BLaER1 treated with 17β-estradiol and CSF1 and Interleukin-3, amounts not matched to agents 10 nM and 100 nM (cell line): ENCODE measurements at regions not wholly inside any gene's neighbourhood (a gene's known extent, or its start where the extent isn't known, plus 50 kb on each side); places are given as distances from the start of the nearest gene placed in this dataset.

ENCODE experiments used
- H3K27ac ChIP-seq, 11 experiments: shearing (Covaris generic); formaldehyde crosslinking; 2 replicates each; pipeline ENCODE4 v1.8.1; 2022
- H3K27me3 ChIP-seq, 11 experiments: shearing (Covaris generic); formaldehyde crosslinking; 2 replicates each; pipeline ENCODE4 v1.8.1; 2022
- H3K36me3 ChIP-seq, 11 experiments: shearing (Covaris generic); formaldehyde crosslinking; 2 replicates each; pipeline ENCODE4 v1.8.1; 2022
- H3K4me1 ChIP-seq, 10 experiments: shearing (Covaris generic); formaldehyde crosslinking; 2 replicates each; pipeline ENCODE4 v1.8.1; 2022
- H3K4me2 ChIP-seq, 11 experiments: shearing (Covaris generic); formaldehyde crosslinking; 2 replicates each; pipeline ENCODE4 v1.8.1; 2022
- H3K4me3 ChIP-seq, 10 experiments: shearing (Covaris generic); formaldehyde crosslinking; 2 replicates each; pipeline ENCODE4 v1.8.1; 2022
- H3K9ac ChIP-seq, 11 experiments: shearing (Covaris generic); formaldehyde crosslinking; 2 replicates each; pipeline ENCODE4 v1.8.1; 2022
- H3K9me3 ChIP-seq, 11 experiments: shearing (Covaris generic); formaldehyde crosslinking; replicated peaks in 1 of 11; 2 replicates each; pipeline ENCODE4 v1.8.1; 2022
- H4K20me1 ChIP-seq, 11 experiments: shearing (Covaris generic); formaldehyde crosslinking; 2 replicates each; pipeline ENCODE4 v1.8.1; 2022
- Cebpa-rat ChIP-seq, 11 experiments: shearing (Covaris generic); IDR thresholded peaks; 2 replicates each; pipeline ENCODE4 v1.8.1; 2022

- Histone ChIP-seq H3K4me1 (no peaks in the 10 kb centered on the region), H4K20me1 (no peaks in the 10 kb centered on the region), H3K9me3 (0 out of 22 replicates have a peak, but pooled peaks cover 0 to 4% (median 0%) of the 10 kb centered on the region in 11 experiments), H3K36me3 (no peaks in the 10 kb centered on the region), H3K27me3 (no peaks in the 10 kb centered on the region), H3K4me3 (no peak overlapping the region), H3K4me2 (no peak overlapping the region), H3K9ac (no peak overlapping the region), H3K27ac (no peak overlapping the region)
- TF ChIP-seq Cebpa-rat (IDR thresholded peaks at IDR 0.05) = no peak
These were observed 132.5 kb downstream of the RWDD3 start for GRCh38 chr1:95366498-95366897.

DNA sequence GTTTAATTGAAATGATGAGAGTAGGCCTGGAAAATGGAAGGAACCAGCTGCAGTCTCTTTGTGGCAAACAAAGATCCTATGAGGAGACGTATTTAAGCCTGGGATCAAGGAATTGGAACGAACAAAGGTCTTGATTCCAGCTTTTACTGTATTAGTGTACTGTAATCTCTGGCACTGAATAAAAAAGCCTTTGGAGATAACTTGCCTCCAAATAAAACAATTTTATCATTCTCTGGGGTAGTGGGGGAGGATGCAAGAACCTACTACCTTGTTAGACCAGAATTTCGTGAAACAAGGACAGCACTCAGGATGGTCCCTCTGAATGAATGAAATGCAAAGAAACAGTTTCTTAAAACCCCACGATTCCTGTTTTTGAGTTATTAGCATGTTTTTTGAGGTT lies 134.2 kb downstream of the RWDD3 start:
- Histone ChIP-seq H3K9me3 (0 out of 22 replicates have a peak, but pooled peaks cover 0 to 4% (median 0%) of the 10 kb centered on the region in 11 experiments), H3K4me1 (no peaks in the 10 kb centered on the region), H3K27me3 (no peaks in the 10 kb centered on the region), H3K27ac (no peak overlapping the region), H3K36me3 (no peaks in the 10 kb centered on the region), H3K9ac (no peak overlapping the region), H4K20me1 (no peaks in the 10 kb centered on the region), H3K4me2 (no peak overlapping the region), H3K4me3 (no peak overlapping the region)
- no peak for TF ChIP-seq Cebpa-rat (IDR thresholded peaks at IDR 0.05)

GRCh38 chr1:95369985-95370690 lies 136.1 kb downstream of the RWDD3 start:
- TF ChIP-seq Cebpa-rat (IDR thresholded peaks at IDR 0.05) = no peak
- Histone ChIP-seq H3K4me1 (no peaks in the 10 kb centered on the region), H3K36me3 (no peaks in the 10 kb centered on the region), H3K27ac (no peak overlapping the region), H3K9me3 (0 out of 22 replicates have a peak, but pooled peaks cover 0 to 4% (median 0%) of the 10 kb centered on the region in 11 experiments), H3K27me3 (no peaks in the 10 kb centered on the region), H3K9ac (no peak overlapping the region), H3K4me3 (no peak overlapping the region), H4K20me1 (no peaks in the 10 kb centered on the region), H3K4me2 (no peak overlapping the region)

DNA sequence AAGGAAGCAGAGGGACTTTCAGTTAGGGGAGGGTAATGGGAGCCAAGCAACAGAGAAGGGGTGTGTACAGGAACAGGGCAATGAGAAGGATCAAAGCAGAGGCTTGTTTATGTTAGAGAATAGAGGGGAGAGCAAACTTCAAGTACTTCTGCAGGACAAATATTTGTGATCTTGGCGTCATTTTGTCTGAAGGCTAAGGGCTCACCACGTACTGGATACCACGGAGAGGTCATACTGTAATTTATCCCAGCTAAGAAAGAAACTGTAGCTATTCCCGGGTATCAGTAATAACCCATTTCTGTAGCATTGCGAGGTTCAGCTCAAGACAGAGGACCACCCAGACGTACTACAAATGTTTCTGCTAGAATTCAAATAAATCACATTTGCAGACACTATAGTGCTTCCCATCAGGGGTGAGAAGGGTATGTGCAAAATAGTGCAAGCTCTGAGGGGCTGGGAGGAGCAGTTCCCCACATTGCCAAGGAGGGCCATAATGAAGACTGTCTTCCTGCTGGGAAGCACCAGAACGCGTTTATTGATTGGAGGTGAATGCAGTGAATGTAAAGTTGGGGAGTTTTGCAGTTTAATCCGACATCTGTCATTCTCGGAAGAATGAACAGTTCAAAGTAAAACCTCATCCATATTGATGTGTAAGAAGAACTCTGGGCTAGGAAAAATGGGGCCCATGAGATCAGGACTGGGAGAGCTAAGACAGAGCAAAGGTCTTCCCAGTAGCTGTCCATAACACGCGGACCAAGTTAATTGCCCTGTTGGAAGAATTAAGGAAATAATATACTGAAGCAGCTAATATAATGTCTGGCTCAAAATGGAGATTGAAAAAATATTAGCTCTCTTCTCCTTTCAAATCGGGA lies 136.9 kb downstream of the RWDD3 start:
- no peaks in the 10 kb centered on the region for H4K20me1 ChIP-seq
- no peak overlapping the region for H3K4me2 ChIP-seq
- no peak for TF ChIP-seq Cebpa-rat (IDR thresholded peaks at IDR 0.05)
- H3K36me3 ChIP-seq = no peaks in the 10 kb centered on the region
- H3K4me1 ChIP-seq = no peaks in the 10 kb centered on the region
- H3K27ac ChIP-seq = no peak overlapping the region
- 0 out of 22 replicates have a peak, but pooled peaks cover 0 to under 1% (median 0%) of the 10 kb centered on the region in 11 experiments for H3K9me3 ChIP-seq
- H3K9ac ChIP-seq = no peak overlapping the region
- no peaks in the 10 kb centered on the region for H3K27me3 ChIP-seq
- H3K4me3 ChIP-seq = no peak overlapping the region

GRCh38 chr1:95371666-95372282 lies 137.8 kb downstream of the RWDD3 start:
- Histone ChIP-seq H3K27ac (no peak overlapping the region), H3K4me2 (no peak overlapping the region), H3K9ac (no peak overlapping the region), H4K20me1 (no peaks in the 10 kb centered on the region), H3K9me3 (no peaks in the 10 kb centered on the region), H3K4me3 (no peak overlapping the region), H3K4me1 (no peaks in the 10 kb centered on the region), H3K27me3 (no peaks in the 10 kb centered on the region), H3K36me3 (no peaks in the 10 kb centered on the region)
- TF ChIP-seq Cebpa-rat (IDR thresholded peaks at IDR 0.05) = no peak

GRCh38 chr1:95375174-95375573 lies 141.2 kb downstream of the RWDD3 start:
- no peak for TF ChIP-seq Cebpa-rat (IDR thresholded peaks at IDR 0.05)
- no peaks in the 10 kb centered on the region for H3K9me3 ChIP-seq
- H3K9ac ChIP-seq = no peak overlapping the region
- no peaks in the 10 kb centered on the region for H3K27me3 ChIP-seq
- H3K36me3 ChIP-seq = no peaks in the 10 kb centered on the region
- no peaks in the 10 kb centered on the region for H3K4me1 ChIP-seq
- no peak overlapping the region for H3K27ac ChIP-seq
- H4K20me1 ChIP-seq = no peaks in the 10 kb centered on the region
- H3K4me3 ChIP-seq = no peak overlapping the region
- H3K4me2 ChIP-seq = no peak overlapping the region

- no peaks in the 10 kb centered on the region for H3K9me3 ChIP-seq
- 0 out of 20 replicates have a peak, but pooled peaks cover 0 to 7% (median 0%) of the 10 kb centered on the region in 10 experiments for H3K4me1 ChIP-seq
These were observed 146.9 kb downstream of the RWDD3 start for GRCh38 chr1:95380909-95381308.

DNA sequence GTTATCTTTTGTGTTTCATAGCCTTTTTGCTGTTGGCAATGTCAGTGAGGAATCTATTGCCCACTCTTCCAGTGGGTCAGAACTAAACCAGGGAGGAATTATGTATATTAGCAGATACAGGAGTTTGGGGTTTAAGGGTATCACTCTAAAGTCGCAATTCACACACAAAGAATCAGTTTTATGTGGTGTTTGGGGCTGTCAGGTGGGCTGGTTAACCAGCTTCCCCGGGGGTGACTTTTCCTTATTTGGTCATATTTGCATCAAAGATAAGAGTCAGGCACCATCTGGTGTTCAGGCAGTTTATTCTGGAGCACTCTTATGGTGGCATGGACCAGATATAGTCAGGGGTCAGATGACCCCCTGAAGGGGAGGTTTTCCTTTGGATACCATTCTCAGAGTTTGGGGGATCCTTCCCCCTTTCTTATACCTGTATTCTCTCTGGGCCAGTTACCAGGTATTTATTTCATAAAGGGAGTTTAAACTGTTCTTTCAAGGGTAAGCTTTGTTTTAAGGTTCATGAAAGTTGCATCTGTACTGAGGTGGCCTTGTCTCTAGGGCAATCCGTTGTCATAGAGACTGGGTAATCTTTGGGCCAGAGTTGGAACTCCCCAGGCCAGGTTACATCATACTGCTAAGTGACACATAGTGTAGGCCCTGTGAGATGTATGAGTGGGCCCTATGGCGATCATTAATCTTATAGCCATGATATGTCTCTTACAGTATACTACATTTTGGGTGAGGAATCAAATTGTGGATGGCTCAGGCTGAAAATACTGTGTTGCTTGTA lies 148.2 kb downstream of the RWDD3 start:
- no peak overlapping the region for H3K4me3 ChIP-seq
- no peak overlapping the region for H3K9ac ChIP-seq
- H3K9me3 ChIP-seq = no peaks in the 10 kb centered on the region
- H3K4me1 ChIP-seq = 0 out of 20 replicates have a peak, but pooled peaks cover 0 to 7% (median 0%) of the 10 kb centered on the region in 10 experiments
- H3K27me3 ChIP-seq = peaks cover 0 to 16% (median 10%) of the 10 kb centered on the region in 11 experiments; a peak in 11 of 22 replicates
- H3K4me2 ChIP-seq = no peak overlapping the region
- H3K27ac ChIP-seq = no peak overlapping the region
- no peak for TF ChIP-seq Cebpa-rat (IDR thresholded peaks at IDR 0.05)
- no peaks in the 10 kb centered on the region for H3K36me3 ChIP-seq
- no peaks in the 10 kb centered on the region for H4K20me1 ChIP-seq

More at GRCh38 chr1:95380909-95381308, 146.9 kb downstream of the RWDD3 start:
- H3K27ac ChIP-seq = no peak overlapping the region
- no peak for TF ChIP-seq Cebpa-rat (IDR thresholded peaks at IDR 0.05)
- H3K4me2 ChIP-seq = no peak overlapping the region
- no peak overlapping the region for H3K4me3 ChIP-seq
- H3K27me3 ChIP-seq = peaks cover 0 to 16% (median 10%) of the 10 kb centered on the region in 11 experiments; a peak in 11 of 22 replicates
- no peak overlapping the region for H3K9ac ChIP-seq
- H4K20me1 ChIP-seq = no peaks in the 10 kb centered on the region
- H3K36me3 ChIP-seq = no peaks in the 10 kb centered on the region
